GM10266 (cell line): ENCODE measurements at regions not wholly inside any gene's neighbourhood (a gene's known extent, or its start where the extent isn't known, plus 50 kb on each side); places are given as distances from the start of the nearest gene placed in this dataset.

Source experiments
- DNase-seq: peaks from one replicate; pipeline ENCODE4 v3.0.0; 2012; ENCODE audit errors: extremely low spot score
- TF ChIP-seq, protein P1 (sequence below): IDR thresholded peaks from 2 replicates; pipeline ENCODE4 v1.5.1; 2012; ENCODE audit warnings: mild to moderate bottlenecking, low read depth; ENCODE audit not compliant: control insufficient read depth, insufficient read depth; ENCODE audit errors: missing control alignments

GRCh38 chr3:106731230-106731629, 646.0 kb upstream of the CCDC54 start:
- no peak for DNase-seq
- TF ChIP-seq, protein P1, sequence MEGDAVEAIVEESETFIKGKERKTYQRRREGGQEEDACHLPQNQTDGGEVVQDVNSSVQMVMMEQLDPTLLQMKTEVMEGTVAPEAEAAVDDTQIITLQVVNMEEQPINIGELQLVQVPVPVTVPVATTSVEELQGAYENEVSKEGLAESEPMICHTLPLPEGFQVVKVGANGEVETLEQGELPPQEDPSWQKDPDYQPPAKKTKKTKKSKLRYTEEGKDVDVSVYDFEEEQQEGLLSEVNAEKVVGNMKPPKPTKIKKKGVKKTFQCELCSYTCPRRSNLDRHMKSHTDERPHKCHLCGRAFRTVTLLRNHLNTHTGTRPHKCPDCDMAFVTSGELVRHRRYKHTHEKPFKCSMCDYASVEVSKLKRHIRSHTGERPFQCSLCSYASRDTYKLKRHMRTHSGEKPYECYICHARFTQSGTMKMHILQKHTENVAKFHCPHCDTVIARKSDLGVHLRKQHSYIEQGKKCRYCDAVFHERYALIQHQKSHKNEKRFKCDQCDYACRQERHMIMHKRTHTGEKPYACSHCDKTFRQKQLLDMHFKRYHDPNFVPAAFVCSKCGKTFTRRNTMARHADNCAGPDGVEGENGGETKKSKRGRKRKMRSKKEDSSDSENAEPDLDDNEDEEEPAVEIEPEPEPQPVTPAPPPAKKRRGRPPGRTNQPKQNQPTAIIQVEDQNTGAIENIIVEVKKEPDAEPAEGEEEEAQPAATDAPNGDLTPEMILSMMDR, result no peak

DNA sequence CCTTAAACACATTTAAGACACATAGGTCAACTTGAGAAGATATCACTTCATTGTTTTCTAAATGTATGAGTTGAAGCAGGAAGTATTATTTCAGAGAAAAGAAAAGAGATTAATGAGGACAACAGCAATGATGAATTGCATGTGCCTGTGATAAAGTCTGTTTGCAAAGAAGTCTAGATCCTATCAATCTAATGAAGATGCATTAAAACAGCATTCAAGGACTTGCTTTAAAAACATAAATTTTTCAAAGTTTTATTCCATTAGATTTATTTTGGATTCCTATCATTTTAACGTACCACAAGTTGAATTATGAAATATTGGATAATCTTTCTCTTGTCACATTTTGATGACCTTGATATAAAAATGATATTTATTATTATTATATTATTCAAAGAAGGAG, 642.5 kb upstream of the CCDC54 start:
- DNase-seq, result no peak
- TF ChIP-seq, protein P1, result no peak

DNA sequence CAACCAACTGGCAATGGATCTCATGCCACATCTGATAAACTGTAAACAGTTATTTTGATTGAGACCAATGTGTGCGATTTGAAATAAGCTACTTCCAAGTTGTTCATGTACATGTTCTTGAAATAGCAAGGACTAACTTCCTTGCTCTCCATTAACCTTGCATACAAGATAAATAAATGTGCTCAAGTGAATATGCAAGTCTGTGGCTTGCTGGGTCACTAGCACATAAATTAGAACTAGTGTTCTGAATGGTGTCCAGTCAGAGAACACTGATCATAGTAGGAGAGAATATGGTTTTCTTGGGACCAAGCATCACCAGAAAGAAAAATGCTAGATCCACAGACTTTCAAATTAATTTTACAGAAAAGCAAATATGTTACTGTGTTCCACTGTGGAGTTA, 640.0 kb upstream of the CCDC54 start:
- TF ChIP-seq, protein P1, result no peak
- DNase-seq, result no peak

- TF ChIP-seq, protein P1, result no peak
- DNase-seq, result no peak
Observed at GRCh38 chr3:106740116-106740515, 637.1 kb upstream of the CCDC54 start.

- DNase-seq, result no peak
- TF ChIP-seq, protein P1, result no peak
Observed at GRCh38 chr3:106745344-106746168, 631.7 kb upstream of the CCDC54 start.

GRCh38 chr3:106746286-106746685, 631.0 kb upstream of the CCDC54 start:
- no peak for DNase-seq
- TF ChIP-seq, protein P1, result no peak

- TF ChIP-seq, protein P1, result no peak
- no peak for DNase-seq
Observed at GRCh38 chr3:106748472-106749262, 628.6 kb upstream of the CCDC54 start.
